Posterior vena cava (tissue), 2 donors: ENCODE measurements at regions not wholly inside any gene's neighbourhood (a gene's known extent, or its start where the extent isn't known, plus 50 kb on each side); places are given as distances from the start of the nearest gene placed in this dataset.
"Not testable (repeated sequence)": the region's sequence is repeated elsewhere in the genome, so short reads cannot be mapped to it uniquely, and the experiment has no call there.

ENCODE experiments used
- DNase-seq: peaks from one replicate; pipeline ENCODE4 v3.0.0-alpha.2; 2020; ENCODE audit warnings: low spot score
- intact Hi-C, 2 donors: fragments of 100-400 bp; cut with DNase I; formaldehyde crosslinking; loops; one replicate each; pipeline versions ENCODE4 v1.14.1 to v1.14.2; 2022 to 2023
- donor health status: DM: yes; HTN: yes; CAD: no.
- donor health status: DM: yes; HTN: yes; CAD: no.

DNA sequence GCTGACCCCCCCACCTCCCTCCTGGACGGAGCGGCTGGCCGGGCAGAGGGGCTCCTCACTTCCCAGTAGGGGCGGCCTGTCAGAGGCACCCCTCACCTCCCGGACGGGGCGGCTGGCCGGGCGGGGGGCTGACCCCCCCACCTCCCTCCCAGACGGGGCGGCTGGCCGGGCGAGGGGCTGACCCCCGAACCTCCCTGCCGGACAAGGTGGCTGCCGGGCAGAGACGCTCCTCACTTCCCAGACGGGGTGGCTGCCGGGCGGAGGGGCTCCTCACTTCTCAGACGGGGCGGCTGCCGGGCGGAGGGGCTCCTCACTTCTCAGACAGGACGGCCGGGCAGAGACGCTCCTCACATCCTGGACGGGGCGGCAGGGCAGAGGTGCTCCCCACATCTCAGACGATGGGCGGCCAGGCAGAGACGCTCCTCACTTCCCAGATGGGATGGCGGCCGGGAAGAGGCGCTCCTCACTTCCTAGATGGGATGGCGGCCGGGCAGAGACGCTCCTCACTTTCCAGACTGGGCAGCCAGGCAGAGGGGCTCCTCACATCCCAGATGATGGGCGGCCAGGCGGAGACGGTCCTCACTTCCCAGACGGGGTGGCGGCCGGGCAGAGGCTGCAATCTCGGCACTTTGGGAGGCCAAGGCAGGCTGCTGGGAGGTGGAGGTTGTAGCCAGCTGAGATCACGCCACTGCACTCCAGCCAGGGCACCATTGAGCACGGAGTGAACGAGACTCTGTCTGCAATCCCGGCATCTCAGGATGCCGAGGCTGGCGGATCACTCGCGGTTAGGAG is 66.2 kb upstream of the PAPPA2 start:
- intact Hi-C loops, DNase-seq: not testable (repeated sequence)

DNA sequence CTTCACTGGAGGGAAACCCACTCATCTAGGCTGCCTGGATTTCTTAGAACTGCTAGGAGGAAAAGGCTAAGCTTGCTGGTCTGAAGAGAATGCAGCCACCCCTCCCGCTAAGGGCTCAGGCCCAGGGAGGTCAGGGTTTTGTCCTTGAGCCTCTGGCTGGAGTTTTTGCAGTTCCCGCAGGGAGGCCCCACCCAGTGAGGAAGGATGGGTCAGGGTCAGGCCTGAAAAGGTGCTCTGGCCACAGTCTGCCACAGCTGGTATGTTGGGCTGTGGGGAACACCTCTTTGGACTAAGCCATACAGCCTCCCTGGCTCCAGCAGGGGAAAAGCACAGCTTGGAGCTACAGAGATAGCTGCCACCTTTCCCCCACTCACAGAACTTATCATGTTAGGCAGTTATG is 71.4 kb upstream of the PAPPA2 start:
- intact Hi-C loops, result no loop called here

DNA sequence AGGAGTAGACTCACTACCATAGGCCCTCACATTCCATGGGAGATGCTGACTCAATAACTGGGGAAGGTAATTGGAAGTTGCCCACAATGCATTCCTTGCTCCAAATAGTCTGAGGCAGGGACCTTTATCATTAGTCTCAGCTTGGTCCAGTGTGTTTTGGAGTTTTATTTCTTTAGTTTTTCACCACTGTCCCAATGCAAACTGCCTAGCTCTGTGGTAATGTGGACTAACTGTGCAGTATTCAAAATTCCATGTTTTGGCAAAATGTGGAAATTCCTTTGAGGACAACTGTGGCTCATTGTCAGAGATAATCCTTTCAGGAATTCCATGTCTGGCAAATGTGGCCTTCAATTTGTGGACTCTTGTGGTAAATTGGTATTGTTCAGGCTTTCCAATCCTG is 78.1 kb upstream of the PAPPA2 start:
- no peak for DNase-seq
- intact Hi-C loops, result no loop called here

More for the DNA sequence above, 71.4 kb upstream of the PAPPA2 start:
- DNase-seq, result no peak

DNA sequence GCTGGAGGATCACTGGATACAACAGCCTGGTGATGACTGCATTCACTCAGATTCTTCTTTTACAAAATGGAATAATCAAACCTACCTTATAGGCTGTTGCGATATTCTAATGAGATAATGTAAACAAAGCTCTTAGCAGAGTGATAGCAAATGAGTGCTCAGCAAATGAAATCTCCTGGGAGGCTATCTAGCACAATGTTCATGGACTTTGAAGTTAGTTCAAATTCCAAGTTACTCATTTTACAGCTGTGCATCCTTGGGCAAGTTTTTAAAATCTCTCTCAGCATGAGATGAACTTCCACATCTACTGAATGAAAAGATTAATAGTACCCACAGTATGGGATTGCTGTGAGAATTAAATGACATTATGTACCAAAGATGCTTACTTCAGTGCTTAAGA is 80.8 kb upstream of the PAPPA2 start:
- no peak for DNase-seq
- intact Hi-C loops, result no loop called here

DNA sequence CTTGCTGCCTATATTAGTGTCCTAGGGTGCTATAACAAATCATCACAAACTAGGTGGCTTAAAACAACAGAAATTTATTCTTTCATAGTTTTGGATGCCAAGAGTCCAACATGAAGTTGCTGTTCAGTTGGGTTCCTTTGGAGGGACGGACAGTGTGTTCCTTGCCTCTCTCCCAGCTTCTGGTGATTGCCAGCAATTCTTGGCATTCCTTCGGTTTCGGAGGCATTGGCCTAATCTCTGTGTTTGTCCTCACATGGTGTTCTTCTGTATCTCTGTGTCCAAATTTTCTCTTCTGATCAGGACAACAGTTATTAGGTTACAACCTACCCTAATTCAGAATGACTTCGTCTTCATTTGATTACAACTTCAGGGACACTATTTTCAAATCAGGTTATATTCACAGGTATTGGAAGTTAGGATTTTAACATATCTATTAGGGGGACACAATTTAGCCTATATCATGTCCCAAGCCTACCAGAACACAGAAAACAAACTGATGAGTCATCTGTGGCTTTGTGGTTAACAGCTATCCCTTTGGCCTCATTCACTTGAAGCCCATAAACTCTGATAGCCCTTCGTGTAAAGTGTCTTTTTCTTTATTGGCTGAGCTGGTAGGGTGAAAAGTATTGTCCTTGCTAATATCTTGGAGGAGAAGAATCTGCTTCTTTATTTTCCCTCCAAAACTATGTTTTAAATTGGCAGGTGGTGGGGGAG is 83.2 kb upstream of the PAPPA2 start:
- intact Hi-C loops, result loop anchor here in 1 of 2 donors (5.0 kb wide), 1 partner anchor 503 kb away; no protein-coding TSS in a partner anchor
- no peak for DNase-seq

DNA sequence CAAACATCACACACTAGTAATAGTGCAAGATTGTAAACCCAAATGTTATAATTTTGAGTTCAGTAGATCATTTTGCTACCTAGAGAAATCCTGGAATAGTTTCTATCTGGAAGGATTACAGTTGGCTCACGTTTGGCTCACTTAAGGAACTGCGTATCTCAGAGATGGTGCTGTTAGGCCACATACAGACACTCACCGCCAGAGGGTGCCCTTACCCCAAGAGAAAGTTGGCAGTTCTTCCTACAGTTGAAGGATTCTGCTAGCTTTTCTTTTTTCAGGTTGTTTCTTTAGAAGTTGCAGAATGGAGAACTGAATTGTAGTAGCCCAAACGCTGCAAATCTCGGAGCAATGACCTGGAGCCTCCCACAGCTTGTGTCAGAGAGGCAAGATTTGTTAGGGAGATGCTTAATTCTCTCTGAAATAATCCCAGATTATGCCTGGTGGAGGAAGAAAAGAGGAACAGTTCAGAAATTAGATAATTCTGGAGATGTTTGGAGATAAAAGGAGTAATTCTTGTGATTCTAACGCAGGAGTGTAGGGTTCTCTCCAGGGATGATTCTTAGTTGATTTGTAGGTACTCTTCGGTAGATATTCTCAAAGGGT is 87.9 kb upstream of the PAPPA2 start:
- peak; percentile 90 for DNase-seq
- intact Hi-C loops, result loop anchor here in 1 of 2 donors (5.0 kb wide), 1 partner anchor 507 kb away; no protein-coding TSS in a partner anchor

DNA sequence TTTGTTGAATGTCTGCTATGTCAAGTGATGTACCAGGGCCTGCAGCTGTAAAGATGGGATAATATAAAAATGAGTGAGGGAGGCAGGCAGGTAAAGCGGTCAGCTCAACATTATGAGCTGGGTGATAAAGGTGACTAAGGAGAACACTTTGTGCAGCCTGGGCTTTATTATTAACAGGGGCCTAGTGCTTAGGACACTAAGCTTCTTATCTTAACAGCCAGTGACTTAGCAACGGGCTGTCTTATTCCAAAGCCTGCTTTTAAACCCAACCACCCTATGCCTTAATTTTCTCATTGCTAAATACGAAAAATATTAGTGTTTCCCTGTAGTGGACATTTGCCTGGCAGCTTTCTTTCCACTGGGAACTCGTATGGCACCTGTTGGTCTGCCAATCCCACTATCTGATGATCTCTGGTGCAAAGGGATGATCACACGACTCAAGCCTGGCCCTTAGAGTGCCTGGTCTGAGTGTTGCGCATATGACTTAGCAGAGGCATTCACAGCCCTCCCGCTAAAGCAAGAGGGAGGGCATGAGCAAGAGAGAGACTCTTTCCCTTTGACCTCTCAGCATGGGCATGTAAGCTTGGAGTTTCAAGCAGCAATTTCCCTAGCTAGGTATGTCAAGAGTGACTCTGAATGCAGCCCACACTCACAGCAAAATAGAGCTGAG is 98.6 kb upstream of the PAPPA2 start:
- intact Hi-C loops, result no loop called here
- DNase-seq, result no peak

DNA sequence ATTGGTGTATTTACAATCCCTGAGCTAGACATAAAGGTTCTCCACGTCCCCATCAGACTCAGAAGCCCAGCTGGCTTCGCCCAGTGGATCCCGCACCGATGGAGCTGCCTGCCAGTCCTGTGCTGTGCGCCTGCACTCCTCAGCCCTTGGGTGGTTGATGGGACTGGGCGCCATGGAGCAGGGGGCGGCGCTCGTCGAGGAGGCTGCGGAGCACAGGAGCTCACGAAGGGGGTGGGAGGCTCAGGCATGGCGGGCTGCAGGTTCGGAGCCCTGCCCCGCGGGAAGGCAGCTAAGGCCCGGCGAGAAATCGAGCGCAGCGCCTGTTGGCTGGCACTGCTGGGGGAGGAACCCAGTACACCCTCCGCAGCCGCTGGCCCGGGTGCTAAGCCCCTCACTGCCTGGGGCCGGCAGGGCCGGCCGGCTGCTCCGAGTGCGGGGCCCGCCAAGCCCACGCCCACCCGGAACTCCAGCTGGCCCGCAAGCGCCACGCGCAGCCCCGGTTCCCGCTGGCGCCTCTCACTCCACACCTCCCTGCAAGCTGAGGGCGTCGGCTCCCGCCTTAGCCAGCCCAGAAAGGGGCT is 113.8 kb upstream of the PAPPA2 start:
- DNase-seq, intact Hi-C loops: not testable (repeated sequence)

DNA sequence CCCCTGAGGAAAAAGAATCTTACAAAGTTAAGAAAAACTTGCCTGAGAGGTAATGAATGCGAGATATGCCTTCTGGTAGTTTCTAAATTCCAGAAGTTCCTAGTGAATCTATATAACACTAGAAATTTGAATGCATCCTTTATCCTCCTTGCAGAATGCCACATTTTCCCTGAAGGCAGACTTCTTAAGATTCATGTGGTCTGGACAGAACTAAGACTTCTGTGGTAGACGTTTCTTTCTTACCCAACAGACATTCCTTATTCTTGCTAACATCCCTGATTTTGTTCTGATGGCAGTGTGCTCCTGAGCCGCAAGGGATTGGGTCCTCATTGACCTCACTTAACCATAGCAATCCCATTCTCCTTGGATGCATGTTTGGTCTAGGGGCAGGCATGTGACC is 121.3 kb upstream of the PAPPA2 start:
- no peak for DNase-seq
- intact Hi-C loops, result no loop called here

DNA sequence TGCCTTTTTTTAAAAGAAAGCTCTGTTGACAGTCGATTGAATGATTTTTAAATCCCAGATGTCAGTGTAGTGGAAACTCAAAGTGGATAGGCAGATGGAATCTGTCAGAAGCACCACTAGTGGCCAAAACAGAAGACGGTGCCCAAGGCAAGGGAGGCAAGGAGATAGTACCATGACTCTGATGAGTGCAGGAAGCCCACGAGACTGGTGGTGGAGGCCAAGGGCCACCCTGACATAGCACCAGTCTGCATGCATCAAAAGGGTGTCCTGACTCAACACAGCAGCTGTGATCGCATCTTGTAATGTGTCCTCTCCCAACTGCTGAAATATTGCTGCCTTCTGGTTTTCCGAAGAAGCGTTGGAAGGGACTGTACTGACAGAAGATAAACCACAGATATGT is 124.1 kb upstream of the PAPPA2 start:
- no peak for DNase-seq
- intact Hi-C loops, result no loop called here

DNA sequence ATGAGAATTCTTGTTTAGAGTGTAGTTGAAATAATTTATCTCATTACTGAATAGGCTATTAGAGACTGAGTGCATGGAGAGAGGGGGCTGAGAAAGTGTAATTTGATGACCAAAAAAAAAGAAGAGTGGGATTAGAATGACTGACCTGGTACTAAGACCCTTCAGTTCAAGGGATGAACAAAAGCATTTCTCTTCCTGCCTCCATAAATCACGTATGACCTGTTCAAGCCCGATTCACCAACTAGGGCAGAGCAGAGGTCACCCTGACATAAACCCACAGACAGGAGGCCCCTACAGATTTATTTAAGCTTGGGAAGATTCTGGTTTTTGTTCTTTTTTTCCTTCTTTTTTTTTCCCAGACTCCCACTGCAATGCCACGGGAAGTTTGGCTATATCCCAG is 123.7 kb upstream of the COP1 start:
- intact Hi-C loops, result no loop called here
- no peak for DNase-seq

DNA sequence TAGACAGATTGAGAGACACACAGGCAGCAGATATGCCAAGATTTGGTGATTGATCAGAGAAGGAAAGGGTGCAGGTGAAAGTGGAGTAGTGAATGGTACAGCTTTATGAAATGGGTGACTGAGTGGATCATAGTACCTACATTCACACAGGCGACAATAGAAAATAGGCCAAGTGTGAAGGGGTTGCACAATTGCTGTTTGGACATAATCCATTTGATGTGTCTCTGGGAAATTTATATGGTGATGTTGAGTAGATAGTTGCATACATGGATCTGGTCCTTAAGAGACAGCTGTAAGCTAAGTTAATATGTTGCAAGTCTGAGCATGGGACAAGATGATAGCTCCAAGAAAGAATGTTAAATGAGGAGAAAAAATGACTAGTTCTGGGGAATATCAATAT is 118.6 kb upstream of the COP1 start:
- intact Hi-C loops, result no loop called here
- no peak for DNase-seq

DNA sequence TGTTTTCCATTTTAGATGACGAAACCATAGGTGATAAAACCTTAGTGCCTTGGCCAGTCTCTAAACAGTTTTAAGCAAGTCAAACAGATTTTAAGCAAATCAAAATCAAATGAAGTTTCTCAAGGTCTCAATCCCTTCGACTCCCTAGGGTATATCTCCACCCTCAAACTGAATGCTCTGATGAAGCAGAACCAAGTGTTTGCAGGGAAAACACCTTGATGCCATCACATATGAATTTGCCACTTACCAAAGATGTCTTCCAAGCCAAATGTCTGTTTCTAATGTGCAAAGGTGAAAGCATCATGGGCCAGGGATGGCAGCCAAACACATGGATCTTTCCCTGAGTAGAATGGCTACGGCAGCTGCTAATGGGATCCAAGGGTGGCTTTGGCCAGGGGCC is 116.4 kb upstream of the COP1 start:
- no peak for DNase-seq
- intact Hi-C loops, result loop anchor here in 1 of 2 donors (5.0 kb wide), 1 partner anchor 754 kb away; no protein-coding TSS in a partner anchor

DNA sequence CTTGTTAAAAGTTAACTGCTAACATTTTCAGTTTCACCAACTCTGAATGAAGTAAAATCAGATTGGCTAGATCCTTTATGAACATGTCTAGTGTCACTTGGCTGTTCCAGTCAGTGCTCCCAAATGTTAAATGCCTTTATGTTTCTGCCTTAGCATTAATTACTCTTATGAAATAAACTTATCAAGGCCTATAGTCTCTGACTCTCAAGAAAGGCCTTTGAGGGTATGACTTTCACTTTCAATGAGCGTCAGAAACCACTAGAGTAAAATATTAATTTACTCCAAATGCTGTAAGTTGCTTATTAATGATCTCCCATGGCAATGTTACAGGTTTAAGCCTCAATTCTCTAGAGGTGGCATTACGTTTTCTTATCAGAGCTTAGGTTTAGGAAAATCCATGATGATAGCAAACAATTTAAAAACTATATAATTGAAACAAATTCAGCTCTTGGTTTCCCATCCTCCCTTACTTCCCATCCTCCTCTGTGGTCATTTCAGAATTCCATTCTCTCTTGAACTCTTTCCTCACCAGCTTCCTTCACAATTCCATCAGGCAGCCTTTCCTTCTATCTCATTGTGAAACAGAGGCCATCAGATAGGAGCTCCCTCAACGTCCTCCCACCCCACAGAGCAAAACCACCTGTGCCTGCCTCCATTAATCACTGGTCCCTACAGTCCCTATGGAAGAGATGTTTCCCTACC is 108.6 kb upstream of the COP1 start:
- DNase-seq, result no peak
- intact Hi-C loops, result no loop called here

DNA sequence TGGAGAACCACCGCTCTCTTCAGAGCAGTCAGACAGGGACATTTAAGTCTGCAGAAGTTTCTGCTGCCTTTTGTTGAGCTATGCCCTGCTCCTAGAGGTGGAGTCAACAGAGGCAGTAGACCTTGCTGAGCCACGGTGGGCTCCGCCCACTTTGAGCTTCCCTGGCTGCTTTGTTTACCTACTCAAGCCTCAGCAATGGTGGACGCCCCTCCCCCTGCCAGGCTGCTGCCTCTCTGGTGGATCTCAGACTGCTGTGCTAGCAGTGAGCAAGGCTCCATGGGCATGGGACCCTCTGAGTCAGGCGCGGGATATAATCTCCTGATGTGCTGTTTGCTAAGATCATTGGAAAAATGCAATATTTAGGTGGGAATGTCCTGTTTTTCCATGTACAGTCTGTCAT is 89.5 kb upstream of the COP1 start:
- intact Hi-C loops, result not testable (repeated sequence)

DNA sequence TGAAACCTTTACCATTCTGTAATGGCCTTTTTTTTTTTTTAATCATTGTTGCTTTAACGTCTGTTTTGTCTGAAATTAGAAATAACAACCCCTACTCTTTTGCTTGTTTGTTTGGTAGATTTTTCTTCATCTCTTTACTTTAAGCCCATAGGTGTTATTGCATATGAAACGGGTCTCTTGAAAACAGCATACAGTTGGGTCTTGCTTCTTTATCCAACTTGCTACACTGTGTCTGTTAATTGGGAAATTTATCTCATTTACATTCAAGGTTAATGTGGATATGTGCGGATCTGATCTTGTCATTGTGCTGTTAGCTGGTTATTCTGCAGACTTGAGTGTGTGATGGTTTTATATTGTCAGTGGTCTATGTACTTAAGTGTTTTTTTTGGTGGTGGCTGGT is 78.9 kb upstream of the COP1 start:
- DNase-seq, result no peak
- intact Hi-C loops, result no loop called here

More for the DNA sequence above, 89.5 kb upstream of the COP1 start:
- peak; percentile 75 for DNase-seq

DNA sequence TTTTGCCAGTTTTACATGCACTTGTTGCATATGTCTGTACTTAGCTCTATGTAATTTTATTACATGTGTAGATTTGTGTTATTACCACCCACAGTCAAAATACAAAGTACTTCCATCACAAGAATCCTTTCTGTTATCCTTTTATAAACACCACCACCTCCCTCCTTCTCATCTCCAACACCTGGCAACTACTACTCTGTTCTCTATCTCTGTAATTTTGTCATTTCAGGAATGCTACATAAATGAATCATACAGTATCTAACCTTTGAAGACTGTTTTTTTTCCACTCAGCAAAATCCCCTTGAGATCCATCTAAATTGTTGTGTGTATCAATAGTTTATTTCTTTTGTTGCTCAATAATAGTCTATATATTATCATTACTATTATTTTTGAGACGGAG is 64.5 kb upstream of the COP1 start:
- intact Hi-C loops, result no loop called here
- no peak for DNase-seq
